ENCODE measurements at regions not wholly inside any gene's neighbourhood (a gene's known extent, or its start where the extent isn't known, plus 50 kb on each side); places are given as distances from the start of the nearest gene placed in this dataset.

DNA sequence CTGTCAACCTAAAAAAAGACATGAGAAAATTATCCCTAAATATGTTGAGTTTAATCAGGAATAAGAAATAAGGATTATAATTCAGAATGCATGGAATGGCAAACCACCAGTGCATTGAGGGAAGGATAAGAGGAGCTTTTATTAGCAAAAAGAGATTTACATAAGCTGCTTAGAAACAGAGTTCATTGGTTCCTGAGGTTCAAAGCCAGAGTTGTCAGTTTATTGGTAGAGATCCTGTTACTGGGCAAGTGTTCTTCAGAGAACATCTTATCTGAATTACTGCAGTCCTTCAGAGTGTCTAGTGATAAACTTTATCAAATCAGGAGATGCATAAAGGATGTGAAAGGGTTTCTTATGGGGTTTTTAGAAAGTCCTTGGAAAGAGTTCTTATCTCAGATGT, 76.0 kb upstream of the MEX3C start:
- no peak overlapping the region for H3K4me2 ChIP-seq (ENCODE audit: insufficient read depth in 1 of 2, low read depth in 2 of 2, low read length in 2 of 2)
- no peak overlapping the region for H3K23ac ChIP-seq (ENCODE audit: insufficient read length)
- H3K4ac ChIP-seq (replicated peaks; ENCODE audit: insufficient read length, low read depth, low read length): no peak overlapping the region
- POLR2A ChIA-PET (ENCODE audit: partially characterized antibody): no interaction called here
- H2BK20ac ChIP-seq (ENCODE audit: low read length): no peak overlapping the region
- no peak overlapping the region for H3K9ac ChIP-seq (replicated peaks in 1 of 4; ENCODE audit: extremely low read depth in 1 of 4, low read depth in 3 of 4, low read length in 3 of 4)
- no peaks in the 10 kb centered on the region for H3K79me1 ChIP-seq (ENCODE audit: low read depth, low read length)
- H2BK5ac ChIP-seq (ENCODE audit: low read depth, low read length): no peak overlapping the region
- H4K8ac ChIP-seq (ENCODE audit: extremely low read depth, insufficient read depth, low read length): no peak overlapping the region
- no peak overlapping the region for H3K27ac ChIP-seq (ENCODE audit: low read depth, low read length)
- CTCF ChIA-PET (ENCODE audit: partially characterized antibody): interaction anchor here (0.6 to 0.9 kb wide), 4 partner anchors 13 to 137 kb away, joined by 3 to 4 read pairs (median 4); no protein-coding TSS in a partner anchor
- no peak overlapping the region for H3K18ac ChIP-seq (ENCODE audit: extremely low read depth, low read length)
- no peak overlapping the region for H3K56ac ChIP-seq (replicated peaks; ENCODE audit: insufficient read length, low read depth, low read length)
- no peak for DNase-seq (ENCODE audit: low read depth in 1 of 2, low spot score in 2 of 2)
- no peak overlapping the region for H3K4me3 ChIP-seq (ENCODE audit: extremely low read depth in 1 of 4, insufficient read depth in 2 of 4, low read depth in 3 of 4, low read length in 4 of 4)
- H4K91ac ChIP-seq (replicated peaks; ENCODE audit: insufficient read length, low read length): no peak overlapping the region
- H3K27me3 ChIP-seq (replicated peaks in 1 of 4; ENCODE audit: control insufficient read depth in 3 of 4, extremely low read depth in 1 of 4, insufficient read depth in 3 of 4, low read length in 3 of 4): no peaks in the 10 kb centered on the region
- H2AK5ac ChIP-seq (ENCODE audit: low read depth, low read length): no peak overlapping the region
- H4K20me1 ChIP-seq (replicated peaks in 1 of 2; ENCODE audit: control insufficient read depth in 1 of 2, insufficient read depth in 2 of 2, low read length in 2 of 2): no peaks in the 10 kb centered on the region
- H3K79me2 ChIP-seq (ENCODE audit: control insufficient read depth in 1 of 2, insufficient read depth in 2 of 2, low read length in 2 of 2): no peaks in the 10 kb centered on the region
- H2BK15ac ChIP-seq (ENCODE audit: low read length): no peak overlapping the region
- no peak overlapping the region for H2BK12ac ChIP-seq (ENCODE audit: low read depth, low read length)
- peaks cover 0 to 11% (median 3%) of the 10 kb centered on the region in 4 experiments; a peak in 3 of 7 replicates for H3K4me1 ChIP-seq (replicated peaks in 1 of 4; ENCODE audit: control insufficient read depth in 3 of 4, insufficient read depth in 4 of 4, low read length in 3 of 4)
- H3K9me3 ChIP-seq (ENCODE audit: insufficient read depth in 2 of 2, low read depth in 1 of 2, low read length in 1 of 2): no peaks in the 10 kb centered on the region
- no peak overlapping the region for H2AFZ ChIP-seq (ENCODE audit: low read length)
- no peak overlapping the region for H4K5ac ChIP-seq (ENCODE audit: insufficient read length, low read depth, low read length)
- H3K36me3 ChIP-seq (ENCODE audit: control insufficient read depth in 2 of 4, insufficient read depth in 4 of 4, low read length in 3 of 4): no peaks in the 10 kb centered on the region
- FAIRE-seq: no peak
- no peak overlapping the region for H3K14ac ChIP-seq (ENCODE audit: insufficient read length)
- H3K23me2 ChIP-seq (ENCODE audit: low read depth, low read length): no peaks in the 10 kb centered on the region
- no peak overlapping the region for H2BK120ac ChIP-seq (replicated peaks; ENCODE audit: low read depth, low read length)
- TF ChIP-seq BCL11A (IDR thresholded peaks at IDR 0.05; ENCODE audit: low read depth in 2 of 2, low read length in 2 of 2) (no peak), FOSL1 (IDR thresholded peaks at IDR 0.05; ENCODE audit: insufficient read depth, low read depth, low read length) (no peak), TEAD4 (IDR thresholded peaks at IDR 0.05; ENCODE audit: low read depth, low read length) (no peak)
